AG04450 (cell line): ENCODE measurements at regions not wholly inside any gene's neighbourhood (a gene's known extent, or its start where the extent isn't known, plus 50 kb on each side); places are given as distances from the start of the nearest gene placed in this dataset.

Experiments
- CTCF ChIA-PET: fragments of 300-600, 350-600 bp; formaldehyde crosslinking; extraction: SDS; loops from one replicate; lab custom pipeline; 2022; ENCODE audit warnings: antibody characterized with exemption, inconsistent platforms; lab: Charles Lee
- POLR2A ChIA-PET: fragments of 350-600 bp; formaldehyde crosslinking; extraction: SDS; loops from one replicate; lab custom pipeline; 2021; ENCODE audit warnings: antibody characterized with exemption, inconsistent platforms; lab: Yijun Ruan, JAX
- DNase-seq: peaks from one replicate; pipeline ENCODE4 v3.0.0-alpha.2; 2011; ENCODE audit warnings: low read depth, low spot score
- H3K27ac ChIP-seq: one replicate; pipeline ENCODE4 v1.5.1; 2012; ENCODE audit warnings: low read depth, low read length, control low read depth
- H3K27me3 ChIP-seq: one replicate; pipeline ENCODE4 v1.6.0; 2012; ENCODE audit warnings: low read length; ENCODE audit not compliant: control insufficient read depth, insufficient read depth
- H3K4me3 ChIP-seq: 2 replicates; pipeline ENCODE4 v1.5.1; 2011; ENCODE audit warnings: mild to moderate bottlenecking, low read depth, low read length, control low read depth
- H3K9me3 ChIP-seq: 2 replicates; pipeline ENCODE4 v1.5.1; 2012; ENCODE audit warnings: low read length; ENCODE audit not compliant: control insufficient read depth, insufficient read depth
- TF ChIP-seq, protein P1 (sequence below): IDR thresholded peaks from 2 replicates; pipeline ENCODE4 v1.5.1; 2011; ENCODE audit warnings: low read depth, low read length, control low read depth, inconsistent platforms

DNA sequence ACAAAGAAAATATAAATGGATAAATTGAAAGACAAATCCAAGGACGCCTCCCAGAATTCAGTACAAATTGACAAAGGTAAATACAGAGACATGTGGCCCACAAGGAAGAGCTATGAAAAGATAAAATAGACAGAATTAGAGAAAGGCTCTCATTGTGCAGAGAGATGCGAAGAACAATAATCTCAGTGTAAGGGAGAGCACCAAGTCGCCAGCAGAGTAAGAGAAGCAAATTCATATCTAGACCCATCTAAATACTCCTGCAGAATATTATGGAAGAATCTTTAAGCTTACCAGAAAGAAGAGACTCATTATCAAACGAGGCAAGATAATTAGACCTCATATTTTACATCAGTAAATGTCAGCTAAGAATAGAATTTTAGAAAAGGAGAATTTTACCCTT lies 101.7 kb upstream of the ITGA1 start:
- ChIA-PET POLR2A (no interaction called here), CTCF (interaction anchor here (1.0 kb wide), 1 partner anchor 21 kb away, joined by 3 read pairs; no protein-coding TSS in a partner anchor)
- H3K4me3 ChIP-seq = no peak overlapping the region
- TF ChIP-seq, protein P1, sequence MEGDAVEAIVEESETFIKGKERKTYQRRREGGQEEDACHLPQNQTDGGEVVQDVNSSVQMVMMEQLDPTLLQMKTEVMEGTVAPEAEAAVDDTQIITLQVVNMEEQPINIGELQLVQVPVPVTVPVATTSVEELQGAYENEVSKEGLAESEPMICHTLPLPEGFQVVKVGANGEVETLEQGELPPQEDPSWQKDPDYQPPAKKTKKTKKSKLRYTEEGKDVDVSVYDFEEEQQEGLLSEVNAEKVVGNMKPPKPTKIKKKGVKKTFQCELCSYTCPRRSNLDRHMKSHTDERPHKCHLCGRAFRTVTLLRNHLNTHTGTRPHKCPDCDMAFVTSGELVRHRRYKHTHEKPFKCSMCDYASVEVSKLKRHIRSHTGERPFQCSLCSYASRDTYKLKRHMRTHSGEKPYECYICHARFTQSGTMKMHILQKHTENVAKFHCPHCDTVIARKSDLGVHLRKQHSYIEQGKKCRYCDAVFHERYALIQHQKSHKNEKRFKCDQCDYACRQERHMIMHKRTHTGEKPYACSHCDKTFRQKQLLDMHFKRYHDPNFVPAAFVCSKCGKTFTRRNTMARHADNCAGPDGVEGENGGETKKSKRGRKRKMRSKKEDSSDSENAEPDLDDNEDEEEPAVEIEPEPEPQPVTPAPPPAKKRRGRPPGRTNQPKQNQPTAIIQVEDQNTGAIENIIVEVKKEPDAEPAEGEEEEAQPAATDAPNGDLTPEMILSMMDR = no peak
- DNase-seq = no peak
- H3K9me3 ChIP-seq = no peaks in the 10 kb centered on the region
- no peaks in the 10 kb centered on the region for H3K27me3 ChIP-seq
- H3K27ac ChIP-seq = no peak overlapping the region

DNA sequence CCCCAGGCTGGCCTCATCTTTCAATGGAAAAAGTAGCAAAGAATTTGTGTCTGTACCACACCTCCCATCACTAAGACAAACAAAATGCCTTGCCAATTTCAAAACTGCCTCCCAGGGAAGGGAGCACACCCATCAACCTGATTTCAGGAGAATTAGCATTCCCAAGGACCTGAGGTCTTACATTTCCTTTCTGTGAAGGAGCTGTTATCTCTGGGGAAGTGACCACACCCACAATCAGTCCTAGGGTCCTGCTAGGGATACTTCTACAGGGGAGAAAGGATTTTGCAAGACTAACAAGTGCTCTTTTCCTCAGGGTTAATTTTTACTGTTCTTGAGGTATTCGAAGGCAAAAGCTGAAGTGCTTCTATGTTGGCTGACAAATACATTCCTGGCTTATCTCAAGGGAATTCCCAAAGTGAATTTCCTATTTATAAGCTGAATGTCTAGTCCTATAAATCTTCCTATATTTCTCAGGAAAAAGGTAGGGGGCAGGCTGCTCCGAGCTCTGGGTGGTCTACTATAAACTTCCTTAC lies 97.4 kb upstream of the ITGA1 start:
- ChIA-PET CTCF (interaction anchor here (1.0 to 1.6 kb wide), 2 partner anchors 26 to 225 kb away, joined by 3 to 6 read pairs; no protein-coding TSS in a partner anchor), POLR2A (interaction anchor here (0.6 to 1.0 kb wide), 2 partner anchors 109 to 156 kb away, joined by 3 read pairs; no protein-coding TSS in a partner anchor)
- no peak for DNase-seq
- Histone ChIP-seq H3K4me3 (no peak overlapping the region), H3K27ac (no peak overlapping the region), H3K9me3 (no peaks in the 10 kb centered on the region), H3K27me3 (no peaks in the 10 kb centered on the region)
- TF ChIP-seq, protein P1 = no peak

DNA sequence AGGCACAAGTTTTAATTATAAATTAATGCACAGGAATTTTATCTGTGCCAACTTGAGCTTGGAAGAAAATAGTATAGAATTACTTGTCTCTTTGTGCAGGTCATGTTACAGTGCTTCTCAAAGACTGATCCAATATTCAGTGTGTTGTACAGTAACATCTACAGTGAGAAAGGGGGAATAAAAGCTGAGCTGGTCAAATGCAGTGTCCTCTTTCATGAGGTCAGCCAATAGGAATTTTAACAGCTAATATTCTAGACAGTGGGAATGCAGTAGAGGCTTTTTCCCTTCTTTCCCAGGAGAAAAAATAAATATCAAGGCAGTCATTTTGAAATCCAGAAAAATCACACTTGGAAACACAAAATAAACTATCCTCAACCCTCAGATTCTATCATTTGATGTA lies 95.7 kb upstream of the ITGA1 start:
- peak; percentile 34 for DNase-seq
- Histone ChIP-seq H3K27ac (no peak overlapping the region), H3K9me3 (no peaks in the 10 kb centered on the region), H3K4me3 (no peak overlapping the region), H3K27me3 (no peaks in the 10 kb centered on the region)
- ChIA-PET POLR2A (interaction anchor here (0.8 kb wide), 1 partner anchor 96 kb away, joined by 3 read pairs; the partner anchor contains the start of genes ITGA1 and PELO), CTCF (interaction anchor here (1.0 to 1.6 kb wide), 6 partner anchors 9 to 224 kb away, joined by 3 to 6 read pairs (median 3); no protein-coding TSS in a partner anchor)
- TF ChIP-seq, protein P1 = no peak

DNA sequence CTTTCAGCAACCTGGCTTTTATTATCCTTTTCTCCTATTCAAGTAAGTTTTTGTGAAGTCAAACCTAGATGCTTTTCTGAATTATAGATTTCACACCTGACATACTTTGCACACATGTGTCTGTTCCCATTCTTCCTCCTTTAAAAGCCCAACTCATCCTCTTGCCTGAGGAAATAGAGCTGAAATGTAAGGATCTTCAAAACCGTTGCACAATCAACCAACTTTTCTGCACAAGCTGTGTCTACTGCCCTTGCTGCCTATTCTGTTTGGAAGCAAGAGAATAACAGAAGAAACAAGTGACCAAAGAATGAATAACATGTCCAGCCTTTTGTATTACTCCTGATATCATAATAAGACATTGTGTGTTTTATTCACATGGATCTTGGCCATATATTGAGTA lies 95.1 kb upstream of the ITGA1 start:
- TF ChIP-seq, protein P1 = no peak
- ChIA-PET CTCF (interaction anchor here (0.6 to 1.7 kb wide), 13 partner anchors 8 to 224 kb away, joined by 3 to 6 read pairs (median 3); no protein-coding TSS in a partner anchor), POLR2A (interaction anchor here (0.8 kb wide), 1 partner anchor 95 kb away, joined by 3 read pairs; the partner anchor contains the start of genes ITGA1 and PELO)
- Histone ChIP-seq H3K9me3 (no peaks in the 10 kb centered on the region), H3K4me3 (no peak overlapping the region), H3K27me3 (no peaks in the 10 kb centered on the region), H3K27ac (no peak overlapping the region)
- DNase-seq = no peak

DNA sequence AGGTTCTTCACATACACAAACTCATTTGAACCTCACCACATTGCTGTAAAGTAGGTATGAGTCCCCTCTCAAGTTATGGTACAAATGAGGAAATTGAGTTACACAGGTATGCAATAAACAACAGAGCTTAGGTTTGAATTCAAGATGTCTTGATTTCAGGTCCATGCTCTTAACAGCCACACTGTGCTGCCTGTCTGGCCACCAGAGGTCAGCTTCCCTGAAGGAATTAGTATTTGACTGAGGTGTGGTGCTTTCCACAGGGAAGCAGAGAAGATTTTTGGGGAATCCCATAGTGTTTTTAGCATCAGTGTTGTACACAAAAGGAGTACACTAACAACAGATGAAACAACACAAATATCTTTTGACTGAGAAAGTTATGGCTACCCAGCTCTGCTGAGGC lies 94.4 kb upstream of the ITGA1 start:
- TF ChIP-seq, protein P1 = peak; percentile 62
- no peak overlapping the region for H3K27ac ChIP-seq
- CTCF ChIA-PET = interaction anchor here (0.6 to 1.7 kb wide), 12 partner anchors 7 to 224 kb away, joined by 3 to 6 read pairs (median 3); no protein-coding TSS in a partner anchor
- POLR2A ChIA-PET = no interaction called here
- H3K27me3 ChIP-seq = no peaks in the 10 kb centered on the region
- no peak overlapping the region for H3K4me3 ChIP-seq
- DNase-seq = no peak
- H3K9me3 ChIP-seq = no peaks in the 10 kb centered on the region
